HCT116 (cell line): ENCODE measurements at regions not wholly inside any gene's neighbourhood (a gene's known extent, or its start where the extent isn't known, plus 50 kb on each side); places are given as distances from the start of the nearest gene placed in this dataset.

Experiments
- ATAC-seq: fragments of 200-7000 bp; cut with Tn5 transposase; 2 replicates; pipeline ENCODE4 v1.9.1; 2020; ENCODE audit warnings: mild to moderate bottlenecking, moderate library complexity
- BruUV-seq: library from RNA; stranded (reverse); fragments of 400-500 nt; replicated peaks from 2 replicates; lab custom pipeline; 2021; lab: Mats Ljungman, UMichigan
- CTCF ChIA-PET: fragments of 300-600 bp; sonication (Branson Sonifier 250); formaldehyde crosslinking; loops from one replicate; lab custom pipeline; 2021; ENCODE audit warnings: antibody characterized with exemption; lab: Charles Lee
- POLR2A ChIA-PET: fragments of 300-600, 350-600 bp; sonication (Branson Sonifier 250); formaldehyde crosslinking; loops from one replicate; lab custom pipeline; 2021; ENCODE audit warnings: antibody characterized with exemption; lab: Charles Lee
- RAD21 ChIA-PET, 2 experiments: fragments of 300-600 bp; sonication (Branson Sonifier 250); formaldehyde crosslinking; loops; one replicate each; lab custom pipeline; 2023; ENCODE audit warnings: low total read pairs in 2 of 2; ENCODE audit not compliant: uncharacterized antibody in 2 of 2, unreplicated experiment in 2 of 2, low non-redundant PET in 1 of 2; lab: Charles Lee
- DNase-seq: peaks from one replicate; pipeline ENCODE4 v3.0.0-alpha.2; 2010; ENCODE audit warnings: low read depth, low spot score
- H2AFZ ChIP-seq: fragments of 200-600 bp; shearing (Covaris generic), sonication (generic); 2 replicates; pipeline ENCODE4 v1.6.1; 2017; ENCODE audit warnings: low read depth, mixed run types, mixed read lengths, antibody characterized with exemption, low read length; ENCODE audit not compliant: poor library complexity, severe bottlenecking
- H3K27ac ChIP-seq: 2 replicates; pipeline ENCODE4 v1.5.1; 2012; ENCODE audit warnings: low read depth, low read length
- H3K27me3 ChIP-seq: fragments of 200-600 bp; sonication (generic); 2 replicates; pipeline ENCODE4 v1.6.1; 2016; ENCODE audit warnings: mixed run types, low read length, mixed read lengths; ENCODE audit not compliant: insufficient read depth
- H3K36me3 ChIP-seq, 2 experiments: fragments of 200-500 bp in 1 of 2; fragments of 200-600 bp in 1 of 2; sonication (Bioruptor generic) in 1 of 2; sonication (generic) in 1 of 2; 2 replicates each; pipeline versions ENCODE4 v1.5.1 to v1.6.1; 2014 to 2016; ENCODE audit warnings: low read length in 2 of 2, inconsistent platforms in 1 of 2, mixed read lengths in 1 of 2, mixed run types in 1 of 2; ENCODE audit not compliant: insufficient read depth in 2 of 2, control insufficient read depth in 1 of 2
- H3K4me1 ChIP-seq, 2 experiments: fragments of 200-600 bp in 1 of 2; sonication (generic) in 1 of 2; 2 replicates each; pipeline versions ENCODE4 v1.5.1 to v1.6.1; 2012 to 2017; ENCODE audit warnings: low read length in 2 of 2, inconsistent platforms in 1 of 2, mild to moderate bottlenecking in 1 of 2, mixed read lengths in 1 of 2, mixed run types in 1 of 2, moderate library complexity in 1 of 2; ENCODE audit not compliant: insufficient read depth in 2 of 2, control insufficient read depth in 1 of 2
- H3K4me2 ChIP-seq: fragments of 200-600 bp; sonication (generic); 2 replicates; pipeline ENCODE4 v1.6.1; 2017; ENCODE audit warnings: mixed run types, low read length, mixed read lengths
- H3K4me3 ChIP-seq, 2 experiments: fragments of 200-600 bp in 1 of 2; sonication (generic) in 1 of 2; replicated peaks in 1 of 2; 2 replicates each; pipeline ENCODE4 v1.5.1; 2011 to 2016; ENCODE audit warnings: low read length in 2 of 2, control low read depth in 1 of 2, low read depth in 1 of 2, mild to moderate bottlenecking in 1 of 2, mixed read lengths in 1 of 2, mixed run types in 1 of 2
- H3K79me2 ChIP-seq: fragments of 200-600 bp; sonication (generic); 2 replicates; pipeline ENCODE4 v1.6.1; 2017; ENCODE audit warnings: mild to moderate bottlenecking, mixed run types, low read length, moderate library complexity, mixed read lengths; ENCODE audit not compliant: insufficient read depth
- H3K9ac ChIP-seq: fragments of 200-600 bp; sonication (generic); 2 replicates; pipeline ENCODE4 v1.6.1; 2016; ENCODE audit warnings: low read length, mixed read lengths
- H3K9me2 ChIP-seq: fragments of 200-600 bp; sonication (generic), shearing (Covaris generic); 2 replicates; pipeline ENCODE4 v1.6.1; 2017; ENCODE audit warnings: mixed run types, mild to moderate bottlenecking, moderate library complexity; ENCODE audit not compliant: insufficient read depth
- H3K9me3 ChIP-seq, 2 experiments: fragments of 200-500 bp in 1 of 2; fragments of 200-600 bp in 1 of 2; sonication (Bioruptor generic) in 1 of 2; sonication (generic) in 1 of 2; 2 replicates each; pipeline ENCODE4 v1.6.1; 2014 to 2017; ENCODE audit warnings: low read length in 2 of 2, mixed read lengths in 2 of 2, inconsistent platforms in 1 of 2, low read depth in 1 of 2, mild to moderate bottlenecking in 1 of 2, mixed run types in 1 of 2, moderate library complexity in 1 of 2; ENCODE audit not compliant: control insufficient read depth in 1 of 2, insufficient read depth in 1 of 2
- H4K20me1 ChIP-seq: fragments of 200-600 bp; sonication (generic), shearing (Covaris generic); 2 replicates; pipeline ENCODE4 v1.6.1; 2017; ENCODE audit warnings: mixed run types, mild to moderate bottlenecking, moderate library complexity; ENCODE audit not compliant: insufficient read depth
- CEBPB ChIP-seq: IDR thresholded peaks from 2 replicates; pipeline ENCODE4 v1.6.1; 2012; ENCODE audit warnings: low read depth
- EGR1 ChIP-seq: IDR thresholded peaks from 2 replicates; pipeline ENCODE4 v1.6.1; 2012; ENCODE audit warnings: low read depth
- ELF1 ChIP-seq: IDR thresholded peaks from 2 replicates; pipeline ENCODE4 v1.6.1; 2012; ENCODE audit warnings: low read depth, borderline replicate concordance
- EZH2phosphoT487 ChIP-seq: fragments of 200-600 bp; IDR thresholded peaks from 2 replicates; pipeline ENCODE4 v1.6.1; 2018; ENCODE audit warnings: antibody characterized with exemption, borderline replicate concordance
- FOSL1 ChIP-seq: IDR thresholded peaks from 2 replicates; pipeline ENCODE4 v1.6.1; 2012; ENCODE audit warnings: low read depth
- JUND ChIP-seq: IDR thresholded peaks from 2 replicates; pipeline ENCODE4 v1.6.1; 2012
- POLR2A ChIP-seq: IDR thresholded peaks from 2 replicates; pipeline ENCODE4 v1.7.0; 2011; ENCODE audit warnings: borderline replicate concordance; ENCODE audit not compliant: insufficient read depth, insufficient read length; ENCODE audit errors: extremely low read depth
- POLR2AphosphoS5 ChIP-seq: IDR thresholded peaks from 2 replicates; pipeline ENCODE4 v1.6.1; 2011; ENCODE audit warnings: mild to moderate bottlenecking, low read depth, low read length, moderate library complexity
- SP1 ChIP-seq: IDR thresholded peaks from 2 replicates; pipeline ENCODE4 v1.6.1; 2012; ENCODE audit warnings: low read depth
- SRF ChIP-seq: IDR thresholded peaks from 2 replicates; pipeline ENCODE4 v1.6.1; 2012; ENCODE audit warnings: low read depth
- YY1 ChIP-seq: IDR thresholded peaks from 2 replicates; pipeline ENCODE4 v1.6.1; 2011; ENCODE audit warnings: low read length, low read depth, moderate library complexity, mild to moderate bottlenecking; ENCODE audit not compliant: insufficient replicate concordance; ENCODE audit errors: extremely low read depth
- ZFX ChIP-seq: fragments of 450-650 bp; IDR thresholded peaks from 2 replicates; pipeline ENCODE4 v1.6.1; 2017
- ZNF274 ChIP-seq: fragments of 200-500 bp; sonication (Bioruptor generic); IDR thresholded peaks from 2 replicates; pipeline ENCODE4 v1.6.1; 2014; ENCODE audit warnings: mild to moderate bottlenecking, low read depth, low read length, inconsistent platforms
- intact Hi-C: fragments of 100-400 bp; cut with micrococcal nuclease; formaldehyde crosslinking; loops from 2 replicates; pipeline ENCODE4 v1.10.0; 2022
- TF ChIP-seq, protein P1 (sequence below): IDR thresholded peaks from 2 replicates; pipeline ENCODE4 v1.6.1; 2012; ENCODE audit warnings: low read depth
- TF ChIP-seq, protein P2 (sequence below), 3 experiments: fragments of 200-600 bp in 1 of 3; sonication (generic) in 1 of 3; IDR thresholded peaks in 2 of 3; conservative IDR thresholded peaks in 1 of 3; 2 replicates each; pipeline ENCODE4 v1.5.1; 2012 to 2017; ENCODE audit warnings: low read depth in 2 of 3, low read length in 2 of 3, antibody characterized with exemption in 1 of 3, borderline replicate concordance in 1 of 3, control low read depth in 1 of 3, mild to moderate bottlenecking in 1 of 3, mixed read lengths in 1 of 3, mixed run types in 1 of 3, moderate library complexity in 1 of 3; ENCODE audit not compliant: insufficient read depth in 1 of 3
- TF ChIP-seq, protein P3 (sequence below): IDR thresholded peaks from 2 replicates; pipeline ENCODE4 v1.6.1; 2011; ENCODE audit warnings: mild to moderate bottlenecking, low read length, moderate library complexity; ENCODE audit not compliant: insufficient replicate concordance; ENCODE audit errors: extremely low read depth

DNA sequence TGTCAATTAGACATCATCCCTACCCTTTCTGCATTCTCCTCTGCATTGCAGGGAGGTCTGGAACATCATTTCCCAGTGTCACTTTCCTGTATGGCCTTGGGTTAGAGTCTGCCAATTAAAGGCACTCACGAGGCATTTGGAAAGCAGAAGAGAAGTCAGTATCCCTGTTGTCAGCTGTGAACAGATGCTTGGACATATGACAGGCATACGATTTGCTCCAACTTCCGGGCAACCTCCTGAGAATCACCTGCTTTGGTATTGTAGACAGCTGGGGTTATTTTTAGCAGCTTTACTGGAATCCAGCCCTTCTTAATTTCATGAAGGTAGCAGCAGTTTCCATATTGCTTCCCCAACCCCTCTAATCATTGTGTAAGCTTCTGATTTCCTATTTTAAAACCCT, 88.7 kb upstream of the DHRS4 start (continued):
- TF ChIP-seq, protein P1, sequence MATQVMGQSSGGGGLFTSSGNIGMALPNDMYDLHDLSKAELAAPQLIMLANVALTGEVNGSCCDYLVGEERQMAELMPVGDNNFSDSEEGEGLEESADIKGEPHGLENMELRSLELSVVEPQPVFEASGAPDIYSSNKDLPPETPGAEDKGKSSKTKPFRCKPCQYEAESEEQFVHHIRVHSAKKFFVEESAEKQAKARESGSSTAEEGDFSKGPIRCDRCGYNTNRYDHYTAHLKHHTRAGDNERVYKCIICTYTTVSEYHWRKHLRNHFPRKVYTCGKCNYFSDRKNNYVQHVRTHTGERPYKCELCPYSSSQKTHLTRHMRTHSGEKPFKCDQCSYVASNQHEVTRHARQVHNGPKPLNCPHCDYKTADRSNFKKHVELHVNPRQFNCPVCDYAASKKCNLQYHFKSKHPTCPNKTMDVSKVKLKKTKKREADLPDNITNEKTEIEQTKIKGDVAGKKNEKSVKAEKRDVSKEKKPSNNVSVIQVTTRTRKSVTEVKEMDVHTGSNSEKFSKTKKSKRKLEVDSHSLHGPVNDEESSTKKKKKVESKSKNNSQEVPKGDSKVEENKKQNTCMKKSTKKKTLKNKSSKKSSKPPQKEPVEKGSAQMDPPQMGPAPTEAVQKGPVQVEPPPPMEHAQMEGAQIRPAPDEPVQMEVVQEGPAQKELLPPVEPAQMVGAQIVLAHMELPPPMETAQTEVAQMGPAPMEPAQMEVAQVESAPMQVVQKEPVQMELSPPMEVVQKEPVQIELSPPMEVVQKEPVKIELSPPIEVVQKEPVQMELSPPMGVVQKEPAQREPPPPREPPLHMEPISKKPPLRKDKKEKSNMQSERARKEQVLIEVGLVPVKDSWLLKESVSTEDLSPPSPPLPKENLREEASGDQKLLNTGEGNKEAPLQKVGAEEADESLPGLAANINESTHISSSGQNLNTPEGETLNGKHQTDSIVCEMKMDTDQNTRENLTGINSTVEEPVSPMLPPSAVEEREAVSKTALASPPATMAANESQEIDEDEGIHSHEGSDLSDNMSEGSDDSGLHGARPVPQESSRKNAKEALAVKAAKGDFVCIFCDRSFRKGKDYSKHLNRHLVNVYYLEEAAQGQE: no peak
- TF ChIP-seq EZH2phosphoT487 (no peak), ZFX (no peak), FOSL1 (no peak), SP1 (no peak), ELF1 (no peak), JUND (no peak), EGR1 (no peak), POLR2A (no peak)
- TF ChIP-seq, protein P2, sequence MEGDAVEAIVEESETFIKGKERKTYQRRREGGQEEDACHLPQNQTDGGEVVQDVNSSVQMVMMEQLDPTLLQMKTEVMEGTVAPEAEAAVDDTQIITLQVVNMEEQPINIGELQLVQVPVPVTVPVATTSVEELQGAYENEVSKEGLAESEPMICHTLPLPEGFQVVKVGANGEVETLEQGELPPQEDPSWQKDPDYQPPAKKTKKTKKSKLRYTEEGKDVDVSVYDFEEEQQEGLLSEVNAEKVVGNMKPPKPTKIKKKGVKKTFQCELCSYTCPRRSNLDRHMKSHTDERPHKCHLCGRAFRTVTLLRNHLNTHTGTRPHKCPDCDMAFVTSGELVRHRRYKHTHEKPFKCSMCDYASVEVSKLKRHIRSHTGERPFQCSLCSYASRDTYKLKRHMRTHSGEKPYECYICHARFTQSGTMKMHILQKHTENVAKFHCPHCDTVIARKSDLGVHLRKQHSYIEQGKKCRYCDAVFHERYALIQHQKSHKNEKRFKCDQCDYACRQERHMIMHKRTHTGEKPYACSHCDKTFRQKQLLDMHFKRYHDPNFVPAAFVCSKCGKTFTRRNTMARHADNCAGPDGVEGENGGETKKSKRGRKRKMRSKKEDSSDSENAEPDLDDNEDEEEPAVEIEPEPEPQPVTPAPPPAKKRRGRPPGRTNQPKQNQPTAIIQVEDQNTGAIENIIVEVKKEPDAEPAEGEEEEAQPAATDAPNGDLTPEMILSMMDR (IDR thresholded peaks at IDR 0.05 in 2 of 3, conservative IDR thresholded peaks at IDR 0.05 in 1 of 3; ENCODE audit: borderline replicate concordance in 1 of 3, insufficient read depth in 1 of 3, low read depth in 2 of 3, low read length in 2 of 3): no peak
- TF ChIP-seq, all 23 proteins: peak for 0

DNA sequence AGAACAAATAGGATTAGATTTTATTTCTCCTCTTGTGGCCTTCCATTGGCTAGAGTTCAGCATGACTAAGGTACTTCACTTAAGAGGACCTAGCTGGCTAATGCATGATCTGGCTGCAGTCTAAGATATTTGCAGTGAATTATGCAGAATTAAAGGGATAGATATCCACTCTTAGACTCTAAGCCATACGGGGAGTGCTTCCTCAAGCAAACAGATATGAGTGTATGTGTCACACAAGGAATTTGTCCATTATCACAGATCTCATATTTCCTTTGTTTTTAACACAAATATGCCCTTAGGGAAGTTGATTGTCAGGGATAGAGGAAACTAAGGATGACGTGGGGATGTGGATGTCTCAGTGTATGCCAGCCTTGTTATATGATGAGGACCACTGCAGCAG, 88.1 kb upstream of the DHRS4 start:
- BruUV-seq: no TSS peak
- intact Hi-C loops: no loop called here
- no peaks in the 10 kb centered on the region for H3K9me2 ChIP-seq
- H3K27me3 ChIP-seq: no peaks in the 10 kb centered on the region
- H3K36me3 ChIP-seq: no peaks in the 10 kb centered on the region
- H3K27ac ChIP-seq: no peak overlapping the region
- H3K79me2 ChIP-seq: no peaks in the 10 kb centered on the region
- TF ChIP-seq FOSL1 (no peak), SP1 (no peak), EGR1 (no peak), CEBPB (no peak), YY1 (no peak), SRF (no peak), ELF1 (no peak), POLR2AphosphoS5 (no peak), ZNF274 (no peak), JUND (no peak), EZH2phosphoT487 (no peak)
- TF ChIP-seq, protein P3, sequence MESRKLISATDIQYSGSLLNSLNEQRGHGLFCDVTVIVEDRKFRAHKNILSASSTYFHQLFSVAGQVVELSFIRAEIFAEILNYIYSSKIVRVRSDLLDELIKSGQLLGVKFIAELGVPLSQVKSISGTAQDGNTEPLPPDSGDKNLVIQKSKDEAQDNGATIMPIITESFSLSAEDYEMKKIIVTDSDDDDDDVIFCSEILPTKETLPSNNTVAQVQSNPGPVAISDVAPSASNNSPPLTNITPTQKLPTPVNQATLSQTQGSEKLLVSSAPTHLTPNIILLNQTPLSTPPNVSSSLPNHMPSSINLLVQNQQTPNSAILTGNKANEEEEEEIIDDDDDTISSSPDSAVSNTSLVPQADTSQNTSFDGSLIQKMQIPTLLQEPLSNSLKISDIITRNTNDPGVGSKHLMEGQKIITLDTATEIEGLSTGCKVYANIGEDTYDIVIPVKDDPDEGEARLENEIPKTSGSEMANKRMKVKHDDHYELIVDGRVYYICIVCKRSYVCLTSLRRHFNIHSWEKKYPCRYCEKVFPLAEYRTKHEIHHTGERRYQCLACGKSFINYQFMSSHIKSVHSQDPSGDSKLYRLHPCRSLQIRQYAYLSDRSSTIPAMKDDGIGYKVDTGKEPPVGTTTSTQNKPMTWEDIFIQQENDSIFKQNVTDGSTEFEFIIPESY: no peak
- no peaks in the 10 kb centered on the region for H4K20me1 ChIP-seq
- POLR2A ChIA-PET: no interaction called here
- no peak overlapping the region for H3K4me3 ChIP-seq
- ATAC-seq (no peak), DNase-seq (no peak)
- CTCF ChIA-PET: no interaction called here
- H3K9ac ChIP-seq: no peak overlapping the region
- RAD21 ChIA-PET: no interaction called here
- H3K4me2 ChIP-seq: no peak overlapping the region
- H3K9me3 ChIP-seq: no peaks in the 10 kb centered on the region
- H3K4me1 ChIP-seq: no peaks in the 10 kb centered on the region
- no peak overlapping the region for H2AFZ ChIP-seq
